Peyer's patch (tissue), 4 donors: ENCODE measurements at regions not wholly inside any gene's neighbourhood (a gene's known extent, or its start where the extent isn't known, plus 50 kb on each side); places are given as distances from the start of the nearest gene placed in this dataset.

ENCODE experiments used
- DNase-seq, 3 donors: peaks; one replicate each; pipeline ENCODE4 v3.0.0-alpha.2; 2017 to 2019
- H3K27ac ChIP-seq, 4 donors: fragments of 200-600 bp; sonication (generic); one replicate each; pipeline ENCODE4 v1.5.1; 2016 to 2019
- H3K27me3 ChIP-seq, 2 donors: fragments of 200-600 bp; sonication (generic); one replicate each; pipeline ENCODE4 v1.5.1; 2019
- H3K36me3 ChIP-seq, 3 donors: fragments of 200-600 bp; sonication (generic); one replicate each; pipeline ENCODE4 v1.5.1; 2016 to 2019
- H3K4me1 ChIP-seq, 4 donors: fragments of 200-600 bp; sonication (generic); one replicate each; pipeline ENCODE4 v1.5.1; 2016 to 2019
- H3K4me3 ChIP-seq, 4 donors: fragments of 200-600 bp; sonication (generic); 1 replicate in 3 of 4; 2 replicates in 1 of 4; pipeline ENCODE4 v1.5.1; 2016 to 2019; ENCODE audit warnings: mild to moderate bottlenecking in 1 of 4
- H3K9me3 ChIP-seq, 4 donors: fragments of 200-600 bp; sonication (generic); one replicate each; pipeline ENCODE4 v1.5.1; 2016 to 2019; ENCODE audit warnings: mild to moderate bottlenecking in 1 of 4
- CTCF ChIP-seq, 6 experiments: fragments of 450-650 bp in 4 of 6; fragments of 200-600 bp in 2 of 6; sonication (generic) in 1 of 6; IDR thresholded peaks; one replicate each; pipeline ENCODE4 v1.5.1; 2017 to 2019; ENCODE audit warnings: antibody characterized with exemption in 6 of 6, mild to moderate bottlenecking in 3 of 6, moderate library complexity in 1 of 6
- POLR2A ChIP-seq, 2 donors: fragments of 450-650 bp; IDR thresholded peaks; one replicate each; pipeline ENCODE4 v1.5.1; 2017; ENCODE audit warnings: antibody characterized with exemption in 2 of 2, mild to moderate bottlenecking in 2 of 2, moderate library complexity in 2 of 2

GRCh38 chr16:11401161-11402050 lies 56.1 kb downstream of the RMI2 start:
- Histone ChIP-seq H3K4me3 (no peak overlapping the region), H3K36me3 (no peaks in the 10 kb centered on the region), H3K27me3 (no peaks in the 10 kb centered on the region), H3K9me3 (no peaks in the 10 kb centered on the region), H3K27ac (no peak overlapping the region), H3K4me1 (no peaks in the 10 kb centered on the region)
- DNase-seq: no peak
- TF ChIP-seq CTCF (IDR thresholded peaks at IDR 0.05): no peak
- no peak for TF ChIP-seq POLR2A (IDR thresholded peaks at IDR 0.05)

DNA sequence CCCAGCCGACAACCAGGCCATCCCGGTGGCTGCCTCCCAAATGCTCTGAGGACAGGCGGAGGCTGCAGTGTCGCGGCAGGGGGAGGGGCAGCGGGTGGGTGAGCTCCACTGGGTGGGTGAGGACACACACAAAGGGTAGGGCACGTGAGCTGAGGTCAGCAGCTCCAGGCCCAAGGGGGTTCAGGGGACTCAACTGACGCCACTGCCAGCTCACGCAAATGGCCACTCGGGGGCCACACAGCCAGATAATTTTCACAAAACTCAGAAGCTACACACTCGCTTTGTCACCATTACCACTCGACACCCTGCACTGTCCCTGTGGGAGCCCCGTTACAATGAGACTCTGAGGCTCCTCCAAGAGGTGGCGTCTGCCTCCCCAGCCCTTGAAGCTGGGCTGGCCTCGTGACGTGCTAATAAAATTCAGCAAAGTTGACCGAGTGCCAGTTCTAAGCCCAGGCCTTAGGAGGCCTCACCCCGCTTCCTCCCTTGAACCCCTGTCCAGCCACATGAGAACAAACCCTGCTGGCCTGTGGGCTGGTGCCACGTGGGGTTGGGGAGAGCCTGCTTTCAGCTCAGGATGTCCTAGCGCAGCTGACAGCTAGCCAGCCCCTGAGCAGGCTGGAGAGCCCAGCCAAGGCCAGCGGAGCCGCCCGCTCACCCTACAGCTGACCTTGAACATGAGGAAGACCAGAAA lies 56.9 kb downstream of the RMI2 start:
- no peak overlapping the region for H3K4me3 ChIP-seq
- no peaks in the 10 kb centered on the region for H3K27me3 ChIP-seq
- TF ChIP-seq CTCF (IDR thresholded peaks at IDR 0.05) (no peak), POLR2A (IDR thresholded peaks at IDR 0.05) (no peak)
- H3K36me3 ChIP-seq: no peaks in the 10 kb centered on the region
- no peak for DNase-seq
- H3K27ac ChIP-seq: no peak overlapping the region
- no peaks in the 10 kb centered on the region for H3K9me3 ChIP-seq
- no peaks in the 10 kb centered on the region for H3K4me1 ChIP-seq

DNA sequence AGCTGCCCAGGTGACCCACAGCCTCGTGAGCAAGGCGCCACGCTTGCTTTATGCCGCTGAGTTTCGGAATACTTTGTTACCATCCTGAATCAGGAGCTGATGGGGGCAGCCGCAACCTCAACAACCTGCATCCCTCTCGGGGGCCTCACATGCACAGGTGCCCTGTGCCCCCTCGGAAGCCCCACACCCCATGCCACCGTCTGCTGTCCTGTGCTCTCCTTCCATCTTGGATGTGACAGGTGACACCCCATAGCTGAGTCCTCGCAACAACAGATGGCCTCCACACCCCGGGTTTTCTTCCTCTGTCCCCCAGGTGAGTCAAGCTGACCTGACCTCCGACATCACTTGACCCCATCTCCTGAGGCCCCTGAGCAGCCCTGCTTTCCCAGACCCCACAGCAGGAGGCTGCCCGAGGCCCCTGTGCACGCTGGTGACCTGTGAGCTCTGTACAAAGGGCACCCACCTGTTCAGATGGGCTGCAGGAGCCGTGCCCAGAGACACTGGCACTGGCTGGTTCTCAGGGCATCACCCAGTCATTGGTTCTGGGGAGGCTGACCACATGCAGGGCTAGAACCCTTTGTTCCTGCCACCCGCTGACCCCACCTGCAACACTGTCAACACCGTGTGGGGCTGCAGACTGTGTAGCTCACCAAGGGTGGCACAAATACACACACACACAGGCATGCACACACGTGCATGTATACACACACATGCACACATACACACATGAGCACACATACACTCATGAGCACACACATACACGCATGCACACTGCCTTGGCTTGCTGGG lies 57.7 kb downstream of the RMI2 start:
- no peak for DNase-seq
- H3K36me3 ChIP-seq: no peaks in the 10 kb centered on the region
- TF ChIP-seq POLR2A (IDR thresholded peaks at IDR 0.05): no peak
- no peak for TF ChIP-seq CTCF (IDR thresholded peaks at IDR 0.05)
- H3K4me3 ChIP-seq: no peak overlapping the region
- H3K27ac ChIP-seq: no peak overlapping the region
- no peaks in the 10 kb centered on the region for H3K9me3 ChIP-seq
- no peaks in the 10 kb centered on the region for H3K4me1 ChIP-seq
- no peaks in the 10 kb centered on the region for H3K27me3 ChIP-seq

DNA sequence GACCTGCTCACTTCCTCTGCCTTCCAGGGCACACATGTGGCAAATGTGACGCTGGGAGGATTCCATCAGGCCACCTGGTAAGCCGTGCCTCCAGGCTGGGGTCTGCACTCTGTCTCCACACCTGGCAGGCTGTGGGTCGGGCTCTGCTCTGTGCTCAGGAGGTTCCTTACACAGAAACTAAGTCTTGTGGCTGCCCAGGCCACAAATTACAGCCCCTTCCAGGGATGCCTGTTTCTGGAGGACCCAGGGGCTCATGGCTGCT lies 58.2 kb downstream of the RMI2 start:
- Histone ChIP-seq H3K4me3 (no peak overlapping the region), H3K36me3 (no peaks in the 10 kb centered on the region), H3K9me3 (no peaks in the 10 kb centered on the region), H3K27ac (no peak overlapping the region), H3K4me1 (no peaks in the 10 kb centered on the region), H3K27me3 (no peaks in the 10 kb centered on the region)
- DNase-seq: no peak
- TF ChIP-seq CTCF (IDR thresholded peaks at IDR 0.05): no peak
- TF ChIP-seq POLR2A (IDR thresholded peaks at IDR 0.05): no peak

GRCh38 chr16:11403920-11404319 lies 58.7 kb downstream of the RMI2 start:
- DNase-seq: no peak
- Histone ChIP-seq H3K4me1 (no peaks in the 10 kb centered on the region), H3K36me3 (no peaks in the 10 kb centered on the region), H3K4me3 (no peak overlapping the region), H3K27ac (no peak overlapping the region), H3K9me3 (no peaks in the 10 kb centered on the region), H3K27me3 (no peaks in the 10 kb centered on the region)
- no peak for TF ChIP-seq CTCF (IDR thresholded peaks at IDR 0.05)
- TF ChIP-seq POLR2A (IDR thresholded peaks at IDR 0.05): no peak
